ENCODE measurements at regions not wholly inside any gene's neighbourhood (a gene's known extent, or its start where the extent isn't known, plus 50 kb on each side); places are given as distances from the start of the nearest gene placed in this dataset.

DNA sequence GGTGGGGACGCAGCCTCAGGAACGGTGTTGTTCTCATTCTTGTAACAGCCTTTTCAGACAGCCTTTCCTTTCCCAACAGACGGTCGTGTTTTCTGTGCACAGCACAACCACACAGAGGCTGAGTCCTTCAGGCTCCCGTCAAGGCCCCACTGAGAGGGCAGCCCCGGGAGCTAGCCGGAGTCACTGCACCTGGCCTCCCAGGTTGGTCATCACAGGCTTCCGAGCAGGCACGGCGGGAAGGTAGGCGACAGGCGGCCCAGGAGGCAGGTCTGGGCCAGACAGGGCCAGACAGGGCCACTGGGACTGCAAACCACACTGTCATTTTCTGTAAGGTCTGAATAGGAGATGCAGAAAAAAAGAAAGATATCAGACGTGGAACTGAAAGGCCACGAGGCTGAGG, 570.8 kb downstream of the GALR1 start:
- no peak for DNase-seq (ENCODE audit: low spot score)

DNA sequence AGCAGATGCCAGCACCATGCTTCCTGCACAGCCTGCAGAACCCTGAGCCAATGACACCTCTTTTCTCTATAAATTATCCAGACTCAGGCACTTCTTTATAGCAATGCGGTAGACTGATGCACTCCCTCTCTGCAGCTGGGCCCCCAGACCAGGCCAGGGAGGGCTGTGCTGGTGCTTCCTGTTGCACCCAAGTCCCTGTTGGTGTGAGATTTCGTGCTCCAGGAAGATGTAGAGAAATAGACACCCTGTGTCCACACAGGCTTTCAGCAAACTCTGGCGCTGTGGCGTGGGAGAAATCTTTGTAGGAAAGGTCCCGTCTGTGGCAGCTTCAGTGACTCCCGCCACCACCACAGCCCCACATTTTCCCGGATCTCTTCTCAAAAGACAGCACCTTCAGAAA, 572.2 kb downstream of the GALR1 start:
- no peak for DNase-seq (ENCODE audit: low spot score)

DNA sequence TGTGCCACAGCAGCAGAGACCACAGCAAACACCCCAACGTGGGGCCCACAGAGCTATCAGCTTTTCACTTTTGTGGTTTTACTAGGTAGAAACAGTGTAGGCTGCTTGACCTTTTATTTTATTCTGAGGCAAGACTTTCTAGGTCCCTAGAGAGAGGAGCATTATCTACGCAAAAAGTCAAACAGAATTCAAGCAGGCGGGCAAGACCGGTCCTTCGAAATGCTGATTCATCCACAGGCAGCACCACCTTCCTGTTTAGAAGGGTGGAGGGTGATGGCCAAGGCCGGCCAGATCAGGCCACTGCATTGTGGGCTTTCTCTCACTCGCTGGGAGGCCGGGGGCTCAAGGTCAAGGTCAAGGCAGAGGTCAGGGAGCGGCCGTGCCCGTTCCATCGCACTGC, 573.0 kb downstream of the GALR1 start:
- DNase-seq (ENCODE audit: low spot score), result no peak

DNA sequence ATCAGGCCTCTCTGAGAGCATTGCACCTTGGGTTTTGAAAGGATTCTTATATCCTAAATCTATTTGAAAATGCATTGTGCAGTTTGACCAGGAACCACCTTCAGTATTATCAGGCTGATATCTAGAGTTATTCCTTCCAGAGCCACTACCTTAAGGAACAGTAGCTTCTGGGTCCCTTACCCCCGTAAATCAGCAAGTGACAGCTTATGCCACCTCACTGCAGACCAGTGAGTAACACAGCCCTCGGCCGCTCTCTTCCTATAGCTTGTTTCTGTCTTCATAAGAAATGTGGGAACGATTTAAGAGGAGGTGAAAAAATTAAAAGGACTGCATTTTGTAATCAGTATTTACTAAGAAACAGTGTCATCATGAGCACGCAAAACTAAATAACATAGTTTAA, 584.2 kb downstream of the GALR1 start:
- no peak for DNase-seq (ENCODE audit: low spot score)

DNA sequence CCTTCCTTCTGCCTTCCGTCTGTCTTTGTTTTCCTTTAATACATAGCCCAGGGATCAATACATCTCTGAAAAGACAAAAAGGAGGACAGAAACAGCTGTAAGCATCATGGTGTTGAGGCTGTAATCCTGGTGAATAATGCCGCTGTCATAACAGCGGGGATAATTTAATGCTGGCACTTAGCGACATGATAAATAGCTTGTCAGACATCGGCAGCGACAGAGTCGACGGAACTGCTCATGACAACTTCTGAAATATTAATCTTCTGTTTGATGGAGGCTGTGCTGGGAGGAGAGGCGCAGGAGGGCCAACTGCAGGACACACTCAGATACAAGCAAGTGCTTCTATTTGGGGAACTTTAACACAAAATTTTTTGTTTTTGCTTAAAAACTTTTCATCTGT, 602.2 kb downstream of the GALR1 start:
- DNase-seq (ENCODE audit: low spot score), result no peak

DNA sequence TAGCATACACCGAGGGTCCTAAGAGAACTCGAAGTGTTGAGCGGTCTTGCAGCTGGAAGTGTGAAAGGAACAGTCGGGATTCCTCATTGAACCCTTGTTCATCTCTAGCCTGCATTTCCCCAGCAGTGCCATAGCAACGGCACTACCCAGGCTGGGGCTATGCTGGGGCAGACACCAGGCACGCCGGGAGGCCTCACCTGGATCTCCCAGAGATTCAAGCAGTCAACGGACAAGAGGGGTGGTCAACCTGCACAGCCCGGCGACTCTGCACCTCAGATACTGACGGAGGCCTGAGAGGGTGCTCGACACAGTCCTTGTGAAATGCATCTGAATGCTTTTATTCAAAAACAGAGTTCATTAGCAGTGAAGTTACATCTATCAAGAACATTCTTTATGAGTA, 604.2 kb downstream of the GALR1 start:
- DNase-seq (ENCODE audit: low spot score), result no peak

DNA sequence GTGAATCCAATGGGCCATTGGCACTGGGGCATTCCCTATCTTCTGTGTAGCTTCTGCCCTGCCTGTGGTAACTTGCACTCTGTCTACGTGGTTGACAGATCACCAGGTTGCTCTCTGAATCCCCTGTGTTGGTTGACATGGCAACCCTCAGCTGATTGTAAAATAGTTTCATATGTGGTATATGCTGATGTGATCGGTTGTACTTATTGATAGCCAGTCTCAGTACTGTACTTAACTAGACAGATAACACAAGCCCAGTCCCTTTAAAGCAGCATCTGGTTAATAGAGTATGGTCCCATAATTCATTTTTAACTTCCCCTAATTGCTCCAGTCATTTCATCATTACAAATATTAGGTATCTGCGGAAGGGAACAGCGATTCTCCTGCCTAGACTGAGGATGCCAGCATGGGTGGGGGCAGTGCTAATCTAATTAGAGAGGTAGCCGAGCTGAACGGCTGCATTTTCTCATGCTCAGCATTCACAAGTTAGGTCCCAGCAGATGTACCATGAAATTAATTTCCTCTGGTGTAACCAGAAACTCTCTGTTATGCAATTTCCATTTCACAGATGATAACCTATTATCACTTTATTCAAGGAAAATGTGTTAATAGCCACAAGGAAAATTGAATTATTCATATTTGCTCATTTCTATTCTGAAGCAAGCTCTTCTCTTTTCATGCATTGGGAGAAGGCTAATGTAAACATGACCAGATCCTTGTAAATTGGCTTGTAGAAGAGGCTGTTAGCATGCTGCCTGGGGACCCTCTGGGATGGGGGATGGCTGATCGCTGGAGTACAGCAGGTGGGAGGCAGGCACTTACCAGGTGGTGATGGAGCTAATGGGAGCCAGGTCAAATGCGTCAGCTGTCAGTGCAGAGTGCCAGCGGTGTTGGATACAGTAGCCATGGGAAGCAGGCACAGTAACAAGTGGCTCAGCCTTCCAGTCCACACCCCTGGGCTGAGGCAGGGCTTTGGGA, 608.3 kb downstream of the GALR1 start:
- DNase-seq (ENCODE audit: low spot score), result no peak

DNA sequence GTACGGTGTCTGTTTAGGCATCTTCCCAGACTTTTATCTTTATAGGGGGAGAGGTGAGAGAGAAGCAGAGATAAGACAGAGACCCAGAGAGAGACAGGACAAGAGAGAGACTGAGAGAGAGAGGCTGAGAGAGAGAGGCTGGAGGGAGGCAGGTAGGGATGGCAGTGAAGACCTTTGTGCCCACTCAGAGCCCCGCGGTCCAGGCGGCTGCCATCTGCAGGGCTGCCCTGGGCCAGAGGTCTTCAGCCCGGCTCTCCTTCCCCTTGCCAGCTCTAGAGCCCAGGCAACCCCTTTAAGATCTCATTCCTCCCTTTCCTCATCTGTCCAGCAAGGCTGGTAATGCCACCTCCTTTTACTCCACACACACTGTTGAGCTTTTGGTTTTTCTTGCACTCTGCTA, 610.0 kb downstream of the GALR1 start:
- no peak for DNase-seq (ENCODE audit: low spot score)

DNA sequence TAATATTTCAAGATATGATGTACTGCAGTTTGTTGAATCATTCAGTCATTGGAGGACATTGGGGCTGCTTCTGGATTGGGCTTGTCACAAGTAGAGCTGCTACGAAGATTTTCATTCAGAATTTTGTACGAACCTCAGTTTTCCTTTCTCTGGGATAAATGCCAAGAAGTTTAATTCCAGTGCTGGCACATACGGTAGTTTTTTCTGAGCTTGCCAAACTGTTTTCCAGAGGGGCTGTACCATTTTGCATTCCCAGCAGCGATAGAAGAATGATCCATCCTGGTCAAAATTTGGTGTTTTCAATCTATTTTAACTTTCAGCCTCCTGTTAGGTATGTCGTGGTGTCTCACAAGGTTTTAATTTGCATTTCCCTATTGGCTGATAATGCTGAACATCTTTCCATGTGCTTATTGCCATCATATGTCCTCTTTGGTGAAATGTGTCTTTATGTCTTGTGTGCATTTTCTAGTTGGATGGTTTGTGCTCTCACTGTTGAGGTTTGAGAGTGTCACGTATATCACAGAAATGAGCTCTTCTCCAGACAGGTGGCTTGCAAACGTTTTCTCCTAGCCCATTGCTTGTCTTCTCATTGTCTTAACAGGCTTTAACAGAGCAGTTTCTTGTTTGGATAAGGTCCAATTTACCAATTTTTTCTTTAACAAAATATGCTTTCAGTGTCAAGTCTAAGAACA, 612.6 kb downstream of the GALR1 start:
- DNase-seq (ENCODE audit: low spot score), result no peak

DNA sequence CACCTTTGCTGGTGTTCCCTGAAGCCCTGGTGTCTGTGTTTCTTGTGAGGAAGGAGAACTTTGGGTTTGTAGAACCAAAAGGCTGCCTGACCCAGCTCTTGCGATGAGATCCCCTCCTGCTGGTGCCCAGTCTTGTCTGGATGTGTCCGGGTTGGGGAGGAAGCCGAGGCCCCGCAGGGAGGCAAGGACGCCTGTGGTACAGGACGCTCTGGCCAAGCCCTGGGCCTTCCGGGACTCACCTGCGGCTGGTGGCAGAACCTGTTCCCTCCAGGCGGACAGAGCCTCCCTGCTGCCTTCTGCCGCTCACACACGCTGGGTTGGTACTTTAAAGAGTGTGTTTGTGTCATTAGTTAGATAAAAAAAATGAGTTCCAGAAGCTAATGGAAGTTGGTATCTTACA, 616.2 kb downstream of the GALR1 start:
- DNase-seq (ENCODE audit: low spot score), result no peak

DNA sequence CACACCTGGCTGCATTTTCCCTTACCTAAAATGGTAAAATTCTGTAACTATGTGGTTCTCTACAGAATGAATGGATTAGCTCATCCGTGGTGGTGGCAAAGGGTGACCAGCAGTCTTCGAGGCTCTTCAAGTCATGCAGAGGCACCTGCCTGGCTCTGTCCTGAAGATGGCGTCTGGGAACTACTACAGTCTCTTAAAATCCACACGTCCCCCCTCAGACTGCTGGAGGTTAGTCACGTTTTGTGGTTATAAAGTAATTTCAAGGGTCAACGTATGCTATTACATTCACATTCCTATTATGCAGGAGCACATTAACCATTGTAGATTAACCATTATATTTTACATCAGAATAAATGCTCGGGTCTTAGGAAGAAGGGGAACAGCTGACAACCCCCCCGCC, 616.7 kb downstream of the GALR1 start:
- DNase-seq (ENCODE audit: low spot score), result no peak

DNA sequence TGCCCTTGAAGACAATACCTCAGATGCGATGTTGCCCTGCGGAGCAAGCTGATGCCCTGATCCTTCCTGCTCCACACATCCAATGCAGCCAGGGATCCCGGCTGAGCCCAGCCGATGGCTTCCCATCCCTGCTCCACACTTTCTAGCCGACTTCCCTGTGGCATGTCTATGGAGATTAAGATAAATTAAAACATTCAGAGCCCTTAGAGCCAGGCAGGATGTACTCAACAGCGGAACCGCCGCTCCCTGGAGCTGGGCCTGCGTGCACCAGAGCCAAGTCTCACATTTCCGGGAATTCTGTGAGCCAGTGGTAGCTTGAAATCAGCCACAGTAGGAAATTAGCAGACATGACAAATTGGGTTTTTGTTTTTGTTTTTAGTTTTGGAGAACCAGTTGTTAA, 620.6 kb downstream of the GALR1 start:
- no peak for DNase-seq (ENCODE audit: low spot score)

DNA sequence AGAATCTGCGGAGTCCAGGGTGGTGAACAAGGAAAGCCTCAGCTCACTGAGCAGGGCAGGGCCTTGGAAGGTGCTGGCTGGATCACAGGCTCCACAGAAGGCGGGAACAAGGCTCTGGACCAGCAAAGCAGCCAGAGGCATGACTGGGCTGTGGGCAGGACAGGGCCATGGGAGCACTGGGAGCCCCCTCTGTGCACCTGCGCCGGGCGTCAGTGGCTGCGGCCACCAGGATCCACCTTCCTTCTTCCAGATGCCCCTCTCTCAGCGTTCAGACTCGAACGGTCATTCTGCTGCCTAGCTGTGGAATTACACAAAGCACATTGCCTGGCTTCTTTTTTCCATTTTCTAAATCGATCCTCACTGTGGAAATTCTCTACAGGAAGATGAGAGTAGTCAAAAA, 621.2 kb downstream of the GALR1 start:
- no peak for DNase-seq (ENCODE audit: low spot score)

DNA sequence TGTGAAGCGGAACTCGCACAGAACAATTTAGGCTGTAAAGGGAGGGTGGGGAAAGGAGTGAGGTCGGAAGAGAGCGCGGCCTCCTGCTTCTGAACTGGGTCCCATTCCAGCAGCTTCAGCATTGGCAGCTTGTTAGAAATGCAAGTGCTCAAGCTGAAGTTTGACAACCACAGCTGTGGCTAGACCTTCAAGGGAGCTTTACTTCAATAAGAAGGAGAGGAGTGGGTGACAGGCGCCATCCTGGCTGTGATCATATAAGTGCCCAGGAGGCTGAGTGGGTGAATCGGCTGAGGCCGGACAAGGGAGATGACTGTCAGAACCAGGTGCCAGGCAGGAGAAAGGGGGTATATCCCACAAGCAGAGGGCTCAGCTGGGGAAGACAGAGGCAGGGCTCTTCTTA, 622.5 kb downstream of the GALR1 start:
- no peak for DNase-seq (ENCODE audit: low spot score)

DNA sequence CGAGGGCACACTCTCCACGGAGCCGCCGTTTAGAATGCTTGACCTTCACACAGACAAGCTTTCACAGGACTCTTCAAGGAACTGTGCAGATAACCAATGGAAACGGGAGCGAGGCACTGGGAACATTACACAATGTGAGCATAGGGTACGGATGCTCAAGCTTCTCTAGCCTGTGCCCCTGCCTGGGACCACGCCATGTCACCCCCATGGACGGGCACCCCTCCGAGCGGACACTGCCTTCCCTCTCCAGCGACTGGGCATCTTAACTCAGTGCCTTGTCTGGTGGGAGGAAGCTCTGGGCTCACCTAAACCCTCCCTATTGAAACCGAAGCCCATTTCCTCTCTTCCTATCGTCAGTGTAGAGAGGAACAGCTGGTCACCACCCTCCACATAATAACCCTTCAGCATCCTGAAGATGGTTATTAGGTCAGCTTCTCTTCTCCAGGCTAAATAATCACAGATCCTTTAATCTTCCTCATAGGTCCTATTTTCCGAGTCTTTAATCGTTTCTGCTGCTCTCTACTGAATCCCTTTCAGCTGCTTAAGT, 626.7 kb downstream of the GALR1 start:
- DNase-seq (ENCODE audit: low spot score), result no peak

DNA sequence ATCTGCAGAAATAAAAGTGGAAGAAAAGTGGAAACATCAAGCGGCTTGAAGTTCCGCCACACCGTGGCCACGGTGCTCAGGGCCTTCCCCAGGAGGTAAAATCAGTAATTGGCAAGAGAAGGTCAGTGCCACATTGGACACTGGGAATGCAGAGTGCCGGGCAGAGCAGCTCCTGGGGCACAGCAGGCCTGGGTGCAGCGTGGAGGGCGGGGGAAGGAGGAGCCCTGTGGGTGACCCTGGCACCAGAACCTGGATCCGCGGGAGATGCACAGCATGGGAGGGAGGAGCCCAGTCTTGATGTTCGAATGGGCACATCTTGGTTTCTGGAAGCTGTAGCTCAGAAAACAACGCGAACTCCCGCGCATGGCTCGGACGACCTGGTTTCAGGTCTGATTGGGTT, 630.2 kb downstream of the GALR1 start:
- no peak for DNase-seq (ENCODE audit: low spot score)

DNA sequence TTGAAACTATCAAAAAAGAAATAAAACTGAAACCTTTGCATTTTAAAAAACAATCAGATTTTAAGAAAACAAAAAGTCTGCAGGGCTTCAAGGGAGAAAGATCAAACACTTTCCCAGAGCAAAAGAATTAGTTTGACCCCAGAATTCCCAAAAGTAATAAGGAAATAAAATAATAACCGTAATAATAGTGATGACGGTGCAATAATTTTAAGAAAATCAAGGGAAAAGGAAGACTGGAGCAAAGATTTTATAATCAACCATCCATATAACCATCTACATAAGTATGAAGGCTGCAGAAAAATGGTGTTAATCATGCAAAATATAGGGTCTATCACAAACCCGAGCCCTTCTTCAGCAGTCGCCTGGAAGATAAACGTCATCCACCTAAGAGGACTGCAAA, 634.8 kb downstream of the GALR1 start:
- no peak for DNase-seq (ENCODE audit: low spot score)

DNA sequence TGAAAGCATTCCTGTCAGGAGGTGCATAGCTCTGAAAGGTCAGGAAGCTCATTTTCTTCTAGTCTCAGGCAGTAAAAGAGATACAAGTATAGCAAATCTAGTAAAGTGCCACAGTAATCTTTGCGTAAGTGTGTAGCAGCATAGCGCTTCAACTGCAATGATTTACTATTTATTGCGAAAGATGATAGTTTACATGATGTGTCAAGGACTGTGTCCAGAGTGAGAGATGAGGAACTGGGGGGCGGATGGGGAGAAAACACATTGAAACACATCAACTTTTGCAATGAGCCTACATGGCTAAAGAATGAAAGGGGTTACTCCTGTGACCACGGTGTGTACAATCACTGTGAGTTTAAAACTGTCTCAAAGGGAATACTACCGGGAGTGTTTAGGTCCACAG, 644.4 kb downstream of the GALR1 start:
- no peak for DNase-seq (ENCODE audit: low spot score)

DNA sequence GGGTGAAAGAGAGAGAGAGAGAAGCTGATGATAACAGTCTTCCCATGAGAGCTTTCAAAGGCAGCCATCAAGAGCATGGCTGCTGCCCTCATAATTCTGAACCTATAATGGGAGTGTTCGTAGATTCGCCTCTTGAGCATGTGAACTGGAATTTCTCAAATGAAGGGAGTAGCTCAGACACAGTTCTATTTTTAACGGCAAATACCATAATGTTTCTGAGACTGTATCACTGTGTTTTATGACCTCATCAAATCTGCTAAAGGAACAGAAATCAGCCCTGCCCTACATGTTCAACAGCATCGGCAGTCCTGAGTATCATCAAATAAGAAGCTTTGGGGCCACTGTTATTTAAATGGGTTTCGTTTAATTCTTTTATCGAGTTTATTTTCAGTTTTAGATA, 645.6 kb downstream of the GALR1 start:
- no peak for DNase-seq (ENCODE audit: low spot score)

DNA sequence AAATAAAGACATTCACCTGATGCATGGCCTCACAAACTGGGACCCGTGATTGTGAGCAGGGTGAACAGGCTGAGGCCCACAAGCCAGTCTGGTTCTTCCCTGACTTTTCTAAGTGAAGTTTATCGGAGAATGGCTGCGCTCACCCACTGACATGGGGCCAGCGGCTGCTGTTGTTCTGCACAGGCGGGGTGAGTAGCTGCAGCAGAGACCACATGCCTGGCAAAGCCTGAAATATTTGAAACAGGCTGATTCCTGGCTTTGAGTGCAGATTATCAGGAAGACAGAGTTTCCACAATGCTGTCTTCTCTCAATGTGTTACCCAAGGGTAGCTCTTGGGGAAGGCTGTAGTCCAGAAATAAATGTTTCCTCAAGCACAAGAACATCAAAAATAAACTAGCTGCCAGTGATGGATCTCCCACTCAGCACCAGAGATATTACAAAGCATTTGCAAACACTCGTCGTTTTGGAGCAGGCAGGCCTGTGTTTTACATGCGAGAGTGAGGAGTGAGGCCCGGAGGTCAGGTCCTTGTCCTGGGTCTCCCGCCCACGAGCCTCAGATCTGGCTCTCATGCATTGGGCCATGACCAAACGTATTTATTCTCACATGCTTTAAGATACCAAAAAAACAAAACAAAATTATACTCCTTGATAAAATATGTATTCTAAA, 647.1 kb downstream of the GALR1 start:
- DNase-seq (ENCODE audit: low spot score), result no peak

DNA sequence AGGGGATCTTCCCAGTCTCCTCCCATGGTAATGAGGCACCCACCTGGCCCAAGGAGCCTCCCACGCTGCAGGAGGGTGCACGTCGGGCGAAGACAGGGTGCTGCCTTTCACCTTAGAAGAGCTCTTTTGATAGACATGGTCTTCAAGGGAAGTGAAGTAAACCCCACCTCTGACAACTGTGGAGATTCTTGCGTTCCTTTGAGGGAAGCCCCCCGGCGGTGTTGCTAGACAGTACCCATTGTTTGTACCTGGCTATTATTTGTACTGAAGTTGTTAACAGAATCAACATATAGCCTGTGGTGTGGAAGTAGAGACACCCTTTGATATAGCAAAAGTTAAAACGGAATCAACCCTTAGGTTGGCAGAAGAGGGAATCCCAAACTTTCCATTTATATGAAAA, 648.0 kb downstream of the GALR1 start:
- DNase-seq (ENCODE audit: low spot score), result no peak
